GM23338 (cell line): ENCODE measurements at regions not wholly inside any gene's neighbourhood (a gene's known extent, or its start where the extent isn't known, plus 50 kb on each side); places are given as distances from the start of the nearest gene placed in this dataset.

Experiments
- ATAC-seq: fragments of 200-7000 bp; cut with Tn5 transposase; 3 replicates; pipeline ENCODE4 v1.9.1; 2020
- DNase-seq: peaks from one replicate; pipeline ENCODE4 v3.0.0-alpha.2; 2015; ENCODE audit warnings: low spot score
- H2AFZ ChIP-seq: fragments of 200-600 bp; sonication (generic); 2 replicates; pipeline ENCODE4 v1.8.0; 2016; ENCODE audit warnings: antibody characterized with exemption, mild to moderate bottlenecking, moderate library complexity
- H3F3A ChIP-seq: fragments of 200-600 bp; sonication (generic); replicated peaks from 2 replicates; pipeline ENCODE4 v1.8.0; 2017; ENCODE audit warnings: antibody characterized with exemption, mixed run types, low read depth
- H3K27ac ChIP-seq: fragments of 200-600 bp; sonication (generic); 2 replicates; pipeline ENCODE4 v1.6.1; 2016; ENCODE audit warnings: low read depth
- H3K27me3 ChIP-seq: fragments of 200-600 bp; sonication (generic); 2 replicates; pipeline ENCODE4 v1.8.0; 2016; ENCODE audit warnings: mild to moderate bottlenecking, mixed run types, moderate library complexity; ENCODE audit not compliant: insufficient read depth
- H3K36me3 ChIP-seq: fragments of 200-600 bp; sonication (generic); 2 replicates; pipeline ENCODE4 v1.8.0; 2016; ENCODE audit warnings: mild to moderate bottlenecking; ENCODE audit not compliant: insufficient read depth
- H3K4me1 ChIP-seq: fragments of 200-600 bp; sonication (generic); 2 replicates; pipeline ENCODE4 v1.8.0; 2016; ENCODE audit warnings: mild to moderate bottlenecking, moderate library complexity; ENCODE audit not compliant: insufficient read depth
- H3K4me2 ChIP-seq: fragments of 200-600 bp; sonication (generic); 2 replicates; pipeline ENCODE4 v1.7.1; 2017; ENCODE audit warnings: mixed run types
- H3K4me3 ChIP-seq: fragments of 200-600 bp; sonication (generic); 2 replicates; pipeline ENCODE4 v1.6.1; 2016; ENCODE audit warnings: mixed run types
- H3K79me2 ChIP-seq: fragments of 200-600 bp; sonication (generic); replicated peaks from 2 replicates; pipeline ENCODE4 v1.8.0; 2017; ENCODE audit warnings: mild to moderate bottlenecking; ENCODE audit not compliant: insufficient read depth
- H3K9me2 ChIP-seq: fragments of 200-600 bp; sonication (generic); 2 replicates; pipeline ENCODE4 v1.8.0; 2017; ENCODE audit not compliant: insufficient read depth
- H4K20me1 ChIP-seq: fragments of 200-600 bp; sonication (generic); replicated peaks from 2 replicates; pipeline ENCODE4 v1.8.0; 2017; ENCODE audit warnings: mild to moderate bottlenecking; ENCODE audit not compliant: insufficient read depth
- H3K27ac Mint-ChIP-seq: 2 replicates; pipeline ENCODE4 v1.8.0; 2020; ENCODE audit warnings: inconsistent platforms, mild to moderate bottlenecking, moderate library complexity, mixed read lengths
- H3K27me3 Mint-ChIP-seq: 3 replicates; pipeline ENCODE4 v1.8.0; 2022; ENCODE audit warnings: low read depth, mild to moderate bottlenecking, moderate library complexity, mixed read lengths, inconsistent platforms; ENCODE audit not compliant: insufficient read depth, poor library complexity
- H3K36me3 Mint-ChIP-seq: 3 replicates; pipeline ENCODE4 v1.8.0; 2021; ENCODE audit warnings: low read depth, mild to moderate bottlenecking, inconsistent platforms, moderate library complexity, mixed read lengths
- H3K4me1 Mint-ChIP-seq: 3 replicates; pipeline ENCODE4 v1.8.0; 2020; ENCODE audit warnings: mild to moderate bottlenecking, inconsistent platforms, mixed read lengths
- H3K4me3 Mint-ChIP-seq: 3 replicates; pipeline ENCODE4 v1.8.0; 2021; ENCODE audit warnings: moderate library complexity, mild to moderate bottlenecking, inconsistent platforms, mixed read lengths
- H3K9me3 Mint-ChIP-seq: 3 replicates; pipeline ENCODE4 v1.8.0; 2020; ENCODE audit warnings: moderate library complexity, mild to moderate bottlenecking, inconsistent platforms, mixed read lengths
- EZH2phosphoT487 ChIP-seq: fragments of 200-600 bp; sonication (generic); IDR thresholded peaks from one replicate; pipeline ENCODE4 v1.8.1; 2018; ENCODE audit warnings: antibody characterized with exemption; ENCODE audit not compliant: unreplicated experiment
- NANOG ChIP-seq: IDR thresholded peaks from 2 replicates; pipeline ENCODE4 v1.6.1; 2016; ENCODE audit warnings: antibody characterized with exemption, borderline replicate concordance
- REST ChIP-seq: IDR thresholded peaks from one replicate; pipeline ENCODE4 v1.6.1; 2018; ENCODE audit warnings: antibody characterized with exemption; ENCODE audit not compliant: unreplicated experiment
- STAT1 ChIP-seq: IDR thresholded peaks from one replicate; pipeline ENCODE4 v1.6.1; 2016; ENCODE audit warnings: antibody characterized with exemption; ENCODE audit not compliant: unreplicated experiment
- TF ChIP-seq, protein P1 (sequence below), 2 experiments: fragments of 200-600 bp in 1 of 2; sonication (generic) in 1 of 2; conservative IDR thresholded peaks; 2 replicates each; pipeline versions ENCODE4 v1.5.1 to v1.6.1; 2016 to 2017; ENCODE audit warnings: antibody characterized with exemption in 2 of 2, low read depth in 2 of 2, mild to moderate bottlenecking in 2 of 2, moderate library complexity in 1 of 2

DNA sequence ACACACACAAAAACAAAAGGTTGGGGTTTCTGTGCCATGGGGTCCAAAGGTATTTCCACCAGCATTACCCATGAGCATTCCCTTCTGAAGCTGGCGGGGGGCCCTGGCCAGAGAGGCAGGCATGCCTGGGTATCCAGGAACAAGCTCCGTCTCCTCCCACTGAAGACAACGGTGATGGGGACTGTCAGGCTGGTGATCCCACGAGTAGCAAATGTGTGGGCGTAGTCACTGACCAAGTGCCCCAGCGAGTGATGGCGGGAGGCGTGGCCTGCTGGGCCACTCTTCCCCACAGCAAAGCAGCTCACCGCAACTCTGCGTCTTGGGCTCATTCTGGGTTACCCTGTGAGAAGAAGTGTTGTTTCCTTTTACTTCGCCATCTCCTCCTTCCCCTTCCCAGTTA is 270.6 kb downstream of the CDCA7 start:
- no peaks in the 10 kb centered on the region for H3K9me2 ChIP-seq
- H3F3A ChIP-seq: no peaks in the 10 kb centered on the region
- Mint-ChIP-seq H3K4me1 (peaks cover 16% of the 10 kb centered on the region), H3K4me3 (no peak overlapping the region), H3K27ac (no peak overlapping the region), H3K36me3 (no peaks in the 10 kb centered on the region; the same call in 2 of the 3 replicates), H3K27me3 (peaks cover 2% of the 10 kb centered on the region), H3K9me3 (no peaks in the 10 kb centered on the region; the same call in 2 of the 3 replicates)
- no peak overlapping the region for H3K4me3 ChIP-seq
- H3K4me1 ChIP-seq: 0 out of 2 replicates have a peak, but pooled peaks cover 9% of the 10 kb centered on the region
- H3K36me3 ChIP-seq: no peaks in the 10 kb centered on the region
- no peak for TF ChIP-seq NANOG
- no peak for DNase-seq
- H2AFZ ChIP-seq: no peak overlapping the region
- no peak for ATAC-seq
- no peaks in the 10 kb centered on the region for H4K20me1 ChIP-seq
- H3K4me2 ChIP-seq: no peak overlapping the region
- no peaks in the 10 kb centered on the region for H3K79me2 ChIP-seq
- no peak overlapping the region for H3K27ac ChIP-seq
- no peaks in the 10 kb centered on the region for H3K27me3 ChIP-seq

DNA sequence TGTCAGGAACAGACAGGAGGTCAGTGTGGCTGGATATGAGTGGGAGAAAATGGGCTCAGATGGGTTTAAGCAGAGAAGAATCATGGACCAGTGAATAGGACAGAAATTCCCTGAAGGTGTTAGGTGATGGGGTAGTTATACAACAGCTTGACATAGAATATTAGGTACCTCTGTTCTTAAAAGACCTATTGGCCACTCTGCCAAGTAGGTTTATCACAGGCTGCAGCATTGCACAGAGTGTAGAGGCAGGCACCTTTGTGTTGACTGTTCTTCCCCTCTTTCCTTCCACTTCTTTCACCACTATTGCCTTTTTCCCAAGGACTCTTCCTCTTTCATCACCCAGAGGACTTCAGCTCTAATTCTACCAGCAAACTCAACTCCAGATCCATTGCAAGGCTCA is 274.4 kb downstream of the CDCA7 start:
- Histone ChIP-seq H3K4me3 (no peak overlapping the region), H3K36me3 (no peaks in the 10 kb centered on the region), H3K4me1 (no peaks in the 10 kb centered on the region), H3K9me2 (no peaks in the 10 kb centered on the region), H2AFZ (no peak overlapping the region), H3K79me2 (no peaks in the 10 kb centered on the region), H3F3A (no peaks in the 10 kb centered on the region), H3K27me3 (no peaks in the 10 kb centered on the region), H3K4me2 (no peak overlapping the region), H4K20me1 (no peaks in the 10 kb centered on the region), H3K27ac (no peak overlapping the region)
- Mint-ChIP-seq H3K36me3 (no peaks in the 10 kb centered on the region), H3K27me3 (no peaks in the 10 kb centered on the region), H3K4me1 (peaks cover 10% of the 10 kb centered on the region), H3K27ac (no peak overlapping the region), H3K9me3 (no peaks in the 10 kb centered on the region), H3K4me3 (no peak overlapping the region)
- ATAC-seq (no peak), DNase-seq (no peak)
- TF ChIP-seq, protein P1, sequence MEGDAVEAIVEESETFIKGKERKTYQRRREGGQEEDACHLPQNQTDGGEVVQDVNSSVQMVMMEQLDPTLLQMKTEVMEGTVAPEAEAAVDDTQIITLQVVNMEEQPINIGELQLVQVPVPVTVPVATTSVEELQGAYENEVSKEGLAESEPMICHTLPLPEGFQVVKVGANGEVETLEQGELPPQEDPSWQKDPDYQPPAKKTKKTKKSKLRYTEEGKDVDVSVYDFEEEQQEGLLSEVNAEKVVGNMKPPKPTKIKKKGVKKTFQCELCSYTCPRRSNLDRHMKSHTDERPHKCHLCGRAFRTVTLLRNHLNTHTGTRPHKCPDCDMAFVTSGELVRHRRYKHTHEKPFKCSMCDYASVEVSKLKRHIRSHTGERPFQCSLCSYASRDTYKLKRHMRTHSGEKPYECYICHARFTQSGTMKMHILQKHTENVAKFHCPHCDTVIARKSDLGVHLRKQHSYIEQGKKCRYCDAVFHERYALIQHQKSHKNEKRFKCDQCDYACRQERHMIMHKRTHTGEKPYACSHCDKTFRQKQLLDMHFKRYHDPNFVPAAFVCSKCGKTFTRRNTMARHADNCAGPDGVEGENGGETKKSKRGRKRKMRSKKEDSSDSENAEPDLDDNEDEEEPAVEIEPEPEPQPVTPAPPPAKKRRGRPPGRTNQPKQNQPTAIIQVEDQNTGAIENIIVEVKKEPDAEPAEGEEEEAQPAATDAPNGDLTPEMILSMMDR (conservative IDR thresholded peaks at IDR 0.05; ENCODE audit: low read depth in 2 of 2): no peak

- no peak overlapping the region for H3K4me2 ChIP-seq
- H3F3A ChIP-seq: no peaks in the 10 kb centered on the region
- H3K4me3 ChIP-seq: no peak overlapping the region
- DNase-seq: no peak
- H3K4me3 Mint-ChIP-seq: no peak overlapping the region
- H4K20me1 ChIP-seq: no peaks in the 10 kb centered on the region
- H3K9me2 ChIP-seq: no peaks in the 10 kb centered on the region
- no peaks in the 10 kb centered on the region for H3K27me3 Mint-ChIP-seq
- H3K27ac Mint-ChIP-seq: 0 out of 2 replicates have a peak overlapping the region, but pooled peaks have one; percentile 0
- no peak overlapping the region for H2AFZ ChIP-seq
- no peak for ATAC-seq
- no peaks in the 10 kb centered on the region for H3K36me3 ChIP-seq
- H3K4me1 Mint-ChIP-seq: peaks cover 6% of the 10 kb centered on the region; the same call in 2 of the 3 replicates
- no peaks in the 10 kb centered on the region for H3K9me3 Mint-ChIP-seq
- no peaks in the 10 kb centered on the region for H3K79me2 ChIP-seq
- no peaks in the 10 kb centered on the region for H3K27me3 ChIP-seq
- H3K36me3 Mint-ChIP-seq: no peaks in the 10 kb centered on the region; the same call in 2 of the 3 replicates
- H3K4me1 ChIP-seq: no peaks in the 10 kb centered on the region
- no peak overlapping the region for H3K27ac ChIP-seq
- TF ChIP-seq EZH2phosphoT487 (no peak), STAT1 (no peak), REST (no peak)
These were observed 275.9 kb downstream of the CDCA7 start for GRCh38 chr2:173630425-173631126.
